Mesenchymal stem cell (in vitro differentiated cells and primary cell): ENCODE measurements at regions not wholly inside any gene's neighbourhood (a gene's known extent, or its start where the extent isn't known, plus 50 kb on each side); places are given as distances from the start of the nearest gene placed in this dataset.
A peak's percentile ranks its signal among the peaks of the same experiment; 100 is the strongest.

Experiments
- DNase-seq: peaks from one replicate; pipeline ENCODE4 v3.0.0-alpha.2; 2013
- H2AFZ ChIP-seq: one replicate; pipeline ENCODE4 v1.6.1; 2013; ENCODE audit warnings: low read depth, mild to moderate bottlenecking, control low read depth, inconsistent platforms, low read length, moderate library complexity
- H2AK5ac ChIP-seq: 2 replicates; pipeline ENCODE4 v1.6.1; 2013; ENCODE audit warnings: low read length, moderate library complexity, mild to moderate bottlenecking, inconsistent platforms; ENCODE audit not compliant: severe bottlenecking
- H2BK120ac ChIP-seq: one replicate; pipeline ENCODE4 v1.6.1; 2013; ENCODE audit warnings: low read depth, mild to moderate bottlenecking, inconsistent platforms, low read length, moderate library complexity
- H2BK12ac ChIP-seq, 2 experiments: one replicate each; pipeline ENCODE4 v1.6.1; 2013; ENCODE audit warnings: inconsistent platforms in 2 of 2, low read length in 2 of 2, mild to moderate bottlenecking in 2 of 2, moderate library complexity in 2 of 2, control low read depth in 1 of 2
- H2BK15ac ChIP-seq: one replicate; pipeline ENCODE4 v1.6.1; 2013; ENCODE audit warnings: mild to moderate bottlenecking, low read depth, inconsistent platforms; ENCODE audit not compliant: poor library complexity, severe bottlenecking
- H2BK5ac ChIP-seq: 2 replicates; pipeline ENCODE4 v1.6.1; 2013; ENCODE audit warnings: low read depth, mild to moderate bottlenecking, low read length, control low read depth, inconsistent platforms; ENCODE audit not compliant: poor library complexity, severe bottlenecking
- H3K14ac ChIP-seq, 2 experiments: one replicate each; pipeline ENCODE4 v1.6.1; 2013; ENCODE audit warnings: inconsistent platforms in 2 of 2, low read length in 2 of 2, control low read depth in 1 of 2, mild to moderate bottlenecking in 1 of 2, moderate library complexity in 1 of 2
- H3K18ac ChIP-seq, 2 experiments: one replicate each; pipeline ENCODE4 v1.6.1; 2013; ENCODE audit warnings: inconsistent platforms in 2 of 2, low read length in 2 of 2, control low read depth in 1 of 2, low read depth in 1 of 2, mild to moderate bottlenecking in 1 of 2
- H3K23ac ChIP-seq, 2 experiments: one replicate each; pipeline ENCODE4 v1.6.1; 2013; ENCODE audit warnings: inconsistent platforms in 2 of 2, low read length in 2 of 2, mild to moderate bottlenecking in 2 of 2, moderate library complexity in 2 of 2, control low read depth in 1 of 2
- H3K27ac ChIP-seq: 2 replicates; pipeline ENCODE4 v1.5.1; 2013; ENCODE audit warnings: mild to moderate bottlenecking, moderate library complexity, low read length, control low read depth, inconsistent platforms; ENCODE audit not compliant: poor library complexity, severe bottlenecking
- H3K27me3 ChIP-seq, 2 experiments: 2 replicates each; pipeline versions ENCODE4 v1.6.1 to v1.7.0; 2013; ENCODE audit warnings: low read length in 2 of 2, mild to moderate bottlenecking in 2 of 2, moderate library complexity in 2 of 2, control low read depth in 1 of 2, inconsistent platforms in 1 of 2; ENCODE audit not compliant: control insufficient read depth in 1 of 2, insufficient read depth in 1 of 2
- H3K36me3 ChIP-seq, 2 experiments: 2 replicates each; pipeline versions ENCODE4 v1.6.1 to v1.7.0; 2013; ENCODE audit warnings: low read length in 2 of 2, control low read depth in 1 of 2, inconsistent platforms in 1 of 2, low read depth in 1 of 2, mild to moderate bottlenecking in 1 of 2; ENCODE audit not compliant: insufficient read depth in 2 of 2, control insufficient read depth in 1 of 2
- H3K4ac ChIP-seq, 2 experiments: one replicate each; pipeline ENCODE4 v1.6.1; 2013; ENCODE audit warnings: inconsistent platforms in 2 of 2, low read length in 2 of 2, mild to moderate bottlenecking in 2 of 2, moderate library complexity in 2 of 2, control low read depth in 1 of 2, low read depth in 1 of 2
- H3K4me1 ChIP-seq: 2 replicates; pipeline ENCODE4 v1.6.1; 2013; ENCODE audit warnings: low read depth, low read length, control low read depth; ENCODE audit not compliant: control insufficient read depth, insufficient read depth
- H3K4me2 ChIP-seq: 2 replicates; pipeline ENCODE4 v1.6.1; 2013; ENCODE audit warnings: low read length, mild to moderate bottlenecking, inconsistent platforms; ENCODE audit not compliant: poor library complexity, severe bottlenecking
- H3K4me3 ChIP-seq, 2 experiments: 2 replicates each; pipeline versions ENCODE4 v1.5.1 to v1.7.0; 2013; ENCODE audit warnings: low read length in 2 of 2, mild to moderate bottlenecking in 2 of 2, control low read depth in 1 of 2, low read depth in 1 of 2; ENCODE audit not compliant: insufficient read depth in 1 of 2
- H3K79me1 ChIP-seq: replicated peaks from 2 replicates; pipeline ENCODE4 v1.6.1; 2013; ENCODE audit warnings: mild to moderate bottlenecking, control low read depth, low read length, inconsistent platforms; ENCODE audit not compliant: poor library complexity, severe bottlenecking
- H3K9ac ChIP-seq: 2 replicates; pipeline ENCODE4 v1.7.0; 2013; ENCODE audit warnings: mild to moderate bottlenecking, low read length, moderate library complexity
- H3K9me3 ChIP-seq: 2 replicates; pipeline ENCODE4 v1.7.0; 2013; ENCODE audit warnings: mild to moderate bottlenecking, low read length; ENCODE audit not compliant: control insufficient read depth
- H4K8ac ChIP-seq: one replicate; pipeline ENCODE4 v1.6.1; 2013; ENCODE audit warnings: inconsistent platforms, mild to moderate bottlenecking, low read length, moderate library complexity
- H4K91ac ChIP-seq: one replicate; pipeline ENCODE4 v1.6.1; 2013; ENCODE audit warnings: mild to moderate bottlenecking, low read length, inconsistent platforms
- WGBS: methylation state at CpG from one replicate; pipeline ENCODE4 v1.1.7; 2013; ENCODE audit warnings: mixed read lengths; 5-methylcytosine and 5-hydroxymethylcytosine counted together

DNA sequence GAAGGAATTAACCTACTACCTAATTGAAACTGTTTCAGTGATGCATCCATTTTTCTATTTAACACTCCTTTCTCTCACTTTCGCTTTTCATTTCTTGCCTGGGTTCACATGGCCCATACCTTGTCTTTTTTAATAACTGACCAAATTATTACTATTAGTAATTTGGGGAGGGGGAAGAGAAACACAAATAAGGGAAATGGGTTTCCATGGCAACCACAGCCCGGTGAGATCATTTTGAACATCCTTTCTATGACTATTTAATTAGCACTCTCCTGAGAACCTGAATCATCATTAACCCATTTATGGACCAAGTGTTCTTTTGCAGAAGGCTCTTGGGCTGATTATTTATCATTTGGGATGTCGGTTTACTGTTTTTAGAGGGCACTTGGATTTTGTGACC lies 628.2 kb upstream of the SALL1 start:
- Histone ChIP-seq H2BK120ac (no peak overlapping the region), H3K9ac (no peak overlapping the region), H3K14ac (no peak overlapping the region), H3K4me3 (no peak overlapping the region), H2AK5ac (no peak overlapping the region), H3K18ac (no peak overlapping the region), H3K9me3 (no peaks in the 10 kb centered on the region), H4K91ac (no peak overlapping the region), H2BK15ac (no peak overlapping the region), H3K4me2 (no peak overlapping the region), H4K8ac (no peak overlapping the region), H3K36me3 (no peaks in the 10 kb centered on the region), H3K27me3 (peaks cover 6 to 8% of the 10 kb centered on the region in 2 experiments), H2BK5ac (no peak overlapping the region), H3K27ac (no peak overlapping the region), H3K79me1 (no peaks in the 10 kb centered on the region), H3K23ac (no peak overlapping the region), H3K4me1 (no peaks in the 10 kb centered on the region), H2AFZ (no peak overlapping the region), H2BK12ac (no peak overlapping the region), H3K4ac (no peak overlapping the region)
- DNase-seq = no peak
- no CpG with 5 or more reads among the region's 3 CpGs for WGBS

DNA sequence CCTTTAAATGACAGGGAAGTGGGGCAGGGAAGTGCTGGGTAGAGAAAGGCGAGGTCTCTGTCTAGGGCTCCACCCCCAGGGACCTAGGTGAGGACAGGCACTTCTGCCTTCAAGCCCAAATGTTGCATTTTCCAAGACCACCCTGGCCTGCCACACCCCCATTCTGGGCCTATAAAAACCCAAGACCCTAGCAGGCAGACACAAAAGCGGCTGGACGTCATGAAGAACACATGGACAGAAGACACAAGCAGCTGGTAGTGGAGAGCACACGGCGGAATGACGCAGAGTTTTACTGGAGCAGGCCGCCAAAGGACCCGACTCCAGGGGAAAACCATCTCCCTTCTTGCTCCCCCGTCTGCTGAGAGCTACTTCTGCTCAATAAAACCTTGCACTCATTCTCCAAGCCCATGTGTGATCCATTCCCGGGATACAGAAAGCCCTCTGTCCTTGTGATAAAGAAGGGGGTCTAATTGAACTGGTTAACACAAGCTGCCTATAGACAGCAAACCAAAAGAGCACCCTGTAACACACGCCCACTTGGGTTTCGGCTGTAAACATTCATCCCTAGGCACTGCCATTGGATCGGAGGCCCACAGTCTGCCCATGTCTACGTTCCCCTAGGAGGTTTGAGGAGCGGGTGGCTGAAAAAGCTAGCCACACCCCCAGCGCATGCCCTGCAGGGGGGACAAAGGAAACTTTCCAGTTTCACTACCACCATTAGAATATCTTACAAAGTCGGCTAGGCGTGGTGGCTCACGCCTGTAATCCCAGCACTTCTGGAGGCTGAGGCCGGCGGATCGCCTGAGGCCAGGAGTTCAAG lies 622.2 kb upstream of the SALL1 start:
- Histone ChIP-seq H3K23ac (no peak overlapping the region), H2BK120ac (no peak overlapping the region), H2AFZ (no peak overlapping the region), H3K9me3 (no peaks in the 10 kb centered on the region), H3K14ac (no peak overlapping the region), H4K8ac (peak overlapping the region; percentile 19), H4K91ac (no peak overlapping the region), H3K27me3 (peaks cover 7 to 20% of the 10 kb centered on the region in 2 experiments), H3K9ac (no peak overlapping the region), H2BK12ac (no peak overlapping the region), H3K4me3 (no peak overlapping the region), H3K4me2 (no peak overlapping the region), H2AK5ac (no peak overlapping the region), H3K36me3 (no peaks in the 10 kb centered on the region), H3K4me1 (no peaks in the 10 kb centered on the region), H3K27ac (no peak overlapping the region), H3K79me1 (no peaks in the 10 kb centered on the region), H2BK15ac (no peak overlapping the region), H2BK5ac (no peak overlapping the region), H3K4ac (no peak overlapping the region), H3K18ac (no peak overlapping the region)
- WGBS = 67% methylated on average over 18 of the region's 22 CpGs
- DNase-seq = no peak

DNA sequence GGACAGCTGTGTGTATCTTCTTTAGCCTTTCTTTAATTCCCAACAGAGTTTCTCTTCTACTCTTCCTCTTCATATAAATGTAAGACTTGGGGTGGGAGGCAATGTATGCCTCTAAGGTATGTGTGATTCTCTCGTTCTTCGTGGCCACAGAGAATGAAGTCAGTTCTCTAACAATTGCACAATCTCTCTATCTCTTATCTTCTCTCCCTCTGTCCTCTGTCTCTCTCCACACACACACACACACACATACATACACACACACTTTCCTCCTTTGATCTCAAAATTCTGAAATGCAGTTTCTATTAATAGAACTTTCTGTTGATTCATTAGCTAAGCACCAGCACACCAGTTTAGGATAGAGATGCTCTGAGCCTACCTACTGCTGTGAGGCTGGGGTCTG lies 615.7 kb upstream of the SALL1 start:
- Histone ChIP-seq H2BK15ac (no peak overlapping the region), H3K14ac (no peak overlapping the region), H2AFZ (no peak overlapping the region), H3K4me3 (no peak overlapping the region), H3K27me3 (peaks cover 15 to 50% of the 10 kb centered on the region in 2 experiments), H3K4ac (no peak overlapping the region), H2BK120ac (no peak overlapping the region), H3K9me3 (no peaks in the 10 kb centered on the region), H4K8ac (no peak overlapping the region), H3K23ac (no peak overlapping the region), H3K4me1 (peaks cover 1% of the 10 kb centered on the region), H4K91ac (no peak overlapping the region), H2BK12ac (no peak overlapping the region), H3K4me2 (no peak overlapping the region), H2BK5ac (no peak overlapping the region), H3K9ac (no peak overlapping the region), H3K27ac (no peak overlapping the region), H2AK5ac (no peak overlapping the region), H3K36me3 (no peaks in the 10 kb centered on the region), H3K18ac (no peak overlapping the region), H3K79me1 (no peaks in the 10 kb centered on the region)
- peak; percentile 18 for DNase-seq
- 66% methylated on average over 2 of the region's 2 CpGs for WGBS

DNA sequence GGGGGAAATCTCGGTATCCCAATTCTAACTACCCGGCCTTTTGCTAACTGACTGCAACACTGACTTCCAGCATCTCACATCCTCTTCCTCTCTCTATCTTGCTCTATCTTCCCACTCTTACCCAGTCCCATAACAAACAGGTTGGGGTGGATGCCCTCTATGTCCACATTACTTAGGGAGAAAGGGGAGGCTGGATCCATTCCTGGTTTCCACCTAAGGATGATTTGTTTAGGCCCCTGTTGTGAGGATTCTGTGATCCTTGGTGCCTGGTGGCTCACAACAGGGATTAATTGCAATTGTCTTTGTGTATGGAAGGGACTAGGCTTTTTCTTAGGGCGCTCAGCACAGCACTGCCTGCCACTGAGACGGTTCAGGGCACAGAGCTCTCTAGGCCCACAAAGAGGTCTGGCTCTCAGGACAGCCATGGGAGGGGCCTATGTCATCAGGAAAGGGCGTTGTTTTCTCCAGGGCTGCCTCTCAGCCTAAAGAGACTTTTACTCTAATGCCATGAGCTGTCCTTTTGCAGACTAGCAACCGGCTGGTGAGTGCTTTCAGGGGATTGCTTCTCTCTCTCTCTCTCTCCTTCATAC lies 612.1 kb upstream of the SALL1 start:
- Histone ChIP-seq H3K14ac (no peak overlapping the region), H2AFZ (peak overlapping the region; percentile 55), H2AK5ac (no peak overlapping the region), H2BK5ac (no peak overlapping the region), H3K4me2 (no peak overlapping the region), H3K4me3 (no peak overlapping the region), H4K8ac (peak overlapping the region; percentile 81), H3K27ac (no peak overlapping the region), H3K18ac (peak overlapping the region; percentile 24 to 76), H3K4me1 (peaks cover 1% of the 10 kb centered on the region), H3K27me3 (peaks cover 9 to 34% of the 10 kb centered on the region in 2 experiments), H3K79me1 (no peaks in the 10 kb centered on the region), H4K91ac (no peak overlapping the region), H3K4ac (no peak overlapping the region), H2BK120ac (no peak overlapping the region), H3K9me3 (no peaks in the 10 kb centered on the region), H2BK15ac (no peak overlapping the region), H3K9ac (no peak overlapping the region), H3K36me3 (no peaks in the 10 kb centered on the region), H2BK12ac (peak overlapping the region in 1 of 2 experiments; percentile 50), H3K23ac (no peak overlapping the region)
- peak; percentile 56 for DNase-seq
- 53% methylated on average over 6 of the region's 6 CpGs for WGBS
